Erythroblast (primary cell): ENCODE measurements at regions not wholly inside any gene's neighbourhood (a gene's known extent, or its start where the extent isn't known, plus 50 kb on each side); places are given as distances from the start of the nearest gene placed in this dataset.

ENCODE experiments used
- DNase-seq, 2 experiments: peaks; one replicate each; lab custom pipeline; 2025; lab: John Stamatoyannopoulos, UW
- GATA1 ChIP-seq: IDR thresholded peaks from 2 replicates; pipeline ENCODE4 v1.6.1; 2011; ENCODE audit warnings: low read depth, mild to moderate bottlenecking, control low read depth, low read length, moderate library complexity
- POLR2A ChIP-seq: IDR thresholded peaks from 2 replicates; pipeline ENCODE4 v1.6.1; 2011; ENCODE audit warnings: mild to moderate bottlenecking, low read length

GRCh38 chr1:58997060-58997411 is 213.2 kb upstream of the JUN start:
- TF ChIP-seq GATA1 (no peak), POLR2A (no peak)

GRCh38 chr1:58997637-58998036 is 213.8 kb upstream of the JUN start:
- TF ChIP-seq POLR2A, result no peak
- TF ChIP-seq GATA1, result no peak

More at GRCh38 chr1:58997060-58997411, 213.2 kb upstream of the JUN start:
- DNase-seq, result no peak

GRCh38 chr1:58999676-59000075 is 215.8 kb upstream of the JUN start:
- DNase-seq, result no peak
- TF ChIP-seq GATA1 (no peak), POLR2A (no peak)

More at GRCh38 chr1:58997637-58998036, 213.8 kb upstream of the JUN start:
- DNase-seq, result no peak

DNA sequence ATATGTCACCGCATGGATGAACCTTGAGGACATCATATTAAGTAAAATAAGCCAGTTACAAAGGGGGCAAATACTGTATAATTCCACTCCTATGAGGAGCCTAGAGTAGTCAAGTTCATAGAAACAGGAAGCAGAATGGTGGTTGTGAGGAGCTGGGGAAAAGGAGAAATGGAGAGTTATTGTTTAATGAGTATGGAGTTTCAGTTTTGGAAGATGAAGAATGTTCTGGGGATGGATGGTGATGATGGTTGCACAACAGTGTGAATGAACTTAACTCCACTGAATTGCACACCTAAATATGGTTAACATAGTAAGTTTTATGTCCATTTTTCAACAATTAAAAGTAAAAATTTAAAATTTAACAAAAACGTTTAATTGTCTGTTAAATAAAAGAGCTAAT is 220.9 kb upstream of the JUN start:
- no peak for DNase-seq
- TF ChIP-seq GATA1 (no peak), POLR2A (no peak)

DNA sequence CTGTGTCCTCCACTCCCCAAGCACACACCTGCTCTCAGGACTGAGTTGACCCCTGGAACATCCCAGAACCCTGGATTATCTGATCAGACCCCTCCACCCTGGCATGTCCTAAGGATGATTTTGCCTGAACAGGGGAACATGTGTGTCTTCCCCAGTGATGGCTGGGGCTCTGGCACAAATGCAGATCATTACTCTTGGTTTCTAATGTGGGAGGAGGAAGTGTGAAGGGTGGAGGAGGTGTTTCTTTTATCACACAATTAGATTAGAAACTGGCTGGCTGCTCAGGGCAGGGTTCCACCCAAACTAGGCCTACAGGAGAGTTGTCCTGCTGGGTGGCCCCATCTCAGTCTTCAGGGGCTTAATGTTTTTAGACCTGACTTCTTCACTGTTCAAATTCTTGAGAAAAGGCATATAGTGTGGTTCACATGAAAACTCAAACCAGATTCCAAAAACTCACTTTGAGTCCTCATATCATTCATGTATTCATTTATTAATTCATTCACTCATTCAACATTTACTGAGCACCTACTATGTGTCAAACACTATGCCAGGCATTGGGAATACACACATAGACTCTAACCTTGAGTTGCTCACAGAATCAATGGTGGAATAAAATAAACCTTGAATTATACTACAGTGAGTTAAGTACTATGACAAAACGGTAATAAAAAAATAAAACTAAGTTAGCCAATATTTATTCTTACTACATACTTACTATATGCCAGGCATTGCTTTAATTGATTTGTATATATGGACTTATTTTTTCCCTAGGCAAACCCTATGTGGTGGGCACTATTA is 221.8 kb upstream of the JUN start:
- no peak for DNase-seq
- no peak for TF ChIP-seq POLR2A
- no peak for TF ChIP-seq GATA1

GRCh38 chr1:59006289-59006658 is 222.4 kb upstream of the JUN start:
- no peak for DNase-seq
- TF ChIP-seq GATA1 (no peak), POLR2A (no peak)

- TF ChIP-seq POLR2A (no peak), GATA1 (no peak)
- no peak for DNase-seq
Measured at GRCh38 chr1:59006932-59007331, 223.1 kb upstream of the JUN start.

DNA sequence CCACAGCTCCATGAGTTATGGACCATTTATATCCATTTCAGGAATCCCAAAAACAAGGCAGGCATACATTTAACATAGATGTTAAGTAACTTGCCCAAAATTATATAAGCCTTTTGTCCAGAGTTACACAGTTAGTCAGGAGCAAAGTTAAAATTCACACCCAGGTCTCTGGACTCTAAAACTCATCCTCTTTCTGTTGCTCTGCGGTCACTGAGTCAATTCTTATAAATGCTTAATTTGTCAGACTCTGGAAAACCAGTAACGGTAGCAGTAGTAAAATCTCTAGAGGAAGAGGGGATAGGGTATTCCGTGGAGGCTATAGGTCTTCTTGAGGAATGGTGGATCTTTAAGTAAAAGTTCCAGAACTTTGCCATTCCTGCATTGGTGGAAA is 223.6 kb upstream of the JUN start:
- TF ChIP-seq POLR2A (no peak), GATA1 (no peak)
- no peak for DNase-seq

- DNase-seq, result no peak
- TF ChIP-seq POLR2A, result no peak
- no peak for TF ChIP-seq GATA1
Measured at GRCh38 chr1:59007820-59008598, 224.2 kb upstream of the JUN start.

- peak; percentile 25 to 26 for DNase-seq
- TF ChIP-seq GATA1, result no peak
Measured at GRCh38 chr1:59008599-59009347, 224.9 kb upstream of the JUN start.

GRCh38 chr1:59011663-59012062 is 227.8 kb upstream of the JUN start:
- TF ChIP-seq GATA1 (no peak), POLR2A (no peak)

DNA sequence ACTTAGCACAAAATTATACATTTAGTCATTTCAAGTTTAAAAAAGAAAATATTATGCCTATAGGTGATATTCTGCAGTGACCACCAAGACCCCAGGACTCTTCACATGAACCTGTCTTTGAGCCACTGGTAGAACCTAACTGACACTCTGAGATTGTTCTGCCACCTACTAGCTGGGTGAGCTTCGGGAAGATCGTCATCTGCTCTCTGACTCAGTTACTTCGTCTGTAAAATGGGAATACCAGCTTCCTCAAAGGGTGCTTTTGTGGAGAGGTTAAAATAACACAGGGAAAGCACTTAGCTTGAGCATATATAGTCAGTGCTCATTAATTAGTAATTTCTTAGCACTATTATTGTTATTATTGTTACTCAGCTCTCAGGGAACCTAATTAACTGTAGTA is 228.5 kb upstream of the JUN start:
- TF ChIP-seq POLR2A (no peak), GATA1 (no peak)
- no peak for DNase-seq

More at GRCh38 chr1:59011663-59012062, 227.8 kb upstream of the JUN start:
- DNase-seq, result no peak

GRCh38 chr1:59013276-59013927 is 229.6 kb upstream of the JUN start:
- DNase-seq, result no peak
- TF ChIP-seq GATA1 (no peak), POLR2A (no peak)
